Fibroblast of lung (primary cell): ENCODE measurements at regions not wholly inside any gene's neighbourhood (a gene's known extent, or its start where the extent isn't known, plus 50 kb on each side); places are given as distances from the start of the nearest gene placed in this dataset.
"Not testable (repeated sequence)": the region's sequence is repeated elsewhere in the genome, so short reads cannot be mapped to it uniquely, and the experiment has no call there.

ENCODE experiments used
- CTCF ChIP-seq, 2 donors: IDR thresholded peaks in 1 of 2; conservative IDR thresholded peaks in 1 of 2; 1 replicate in 1 of 2; 2 replicates in 1 of 2; pipeline ENCODE4 v1.5.1; 2011 to 2012; ENCODE audit warnings: low read length in 2 of 2, control low read depth in 1 of 2, inconsistent platforms in 1 of 2, low read depth in 1 of 2, mild to moderate bottlenecking in 1 of 2
- EZH2 ChIP-seq: IDR thresholded peaks from 2 replicates; pipeline ENCODE4 v1.5.1; 2012; ENCODE audit warnings: low read length, control low read depth, mild to moderate bottlenecking; ENCODE audit errors: missing control alignments

- not testable (repeated sequence) for TF ChIP-seq EZH2; CTCF (conservative IDR thresholded peaks at IDR 0.05 in 1 of 2, IDR thresholded peaks at IDR 0.05 in 1 of 2; ENCODE audit: low read depth in 1 of 2, low read length in 2 of 2)
These were observed 63.9 kb downstream of the RWDD3 start for GRCh38 chr1:95297906-95298305.
